Endothelial cell (in vitro differentiated cells): ENCODE measurements at regions not wholly inside any gene's neighbourhood (a gene's known extent, or its start where the extent isn't known, plus 50 kb on each side); places are given as distances from the start of the nearest gene placed in this dataset.

ENCODE experiments used
- DNase-seq: peaks from one replicate; pipeline ENCODE4 v3.0.0; 2021; ENCODE audit warnings: low spot score
- H3K27ac Mint-ChIP-seq: one replicate; pipeline ENCODE4 v1.8.0; 2021; ENCODE audit warnings: mixed read lengths, inconsistent platforms; ENCODE audit not compliant: unreplicated experiment
- H3K27me3 Mint-ChIP-seq: one replicate; pipeline ENCODE4 v1.8.0; 2021; ENCODE audit warnings: mild to moderate bottlenecking, moderate library complexity, mixed read lengths, inconsistent platforms; ENCODE audit not compliant: unreplicated experiment
- H3K36me3 Mint-ChIP-seq: one replicate; pipeline ENCODE4 v1.8.0; 2021; ENCODE audit warnings: mild to moderate bottlenecking, low read depth, mixed read lengths, inconsistent platforms; ENCODE audit not compliant: unreplicated experiment
- H3K4me1 Mint-ChIP-seq: one replicate; pipeline ENCODE4 v1.8.0; 2021; ENCODE audit warnings: mild to moderate bottlenecking, mixed read lengths, inconsistent platforms; ENCODE audit not compliant: unreplicated experiment
- H3K4me3 Mint-ChIP-seq: one replicate; pipeline ENCODE4 v1.8.0; 2021; ENCODE audit warnings: mild to moderate bottlenecking, mixed read lengths, inconsistent platforms; ENCODE audit not compliant: unreplicated experiment
- H3K9me3 Mint-ChIP-seq: one replicate; pipeline ENCODE4 v1.8.0; 2021; ENCODE audit warnings: mixed read lengths, inconsistent platforms; ENCODE audit not compliant: unreplicated experiment
- CTCF ChIP-seq: fragments of 200-600 bp; sonication (generic); IDR thresholded peaks from one replicate; pipeline ENCODE4 v1.5.0; 2021; ENCODE audit warnings: antibody characterized with exemption; ENCODE audit not compliant: unreplicated experiment

- no peaks in the 10 kb centered on the region for H3K9me3 Mint-ChIP-seq
- no peak for TF ChIP-seq CTCF
- no peaks in the 10 kb centered on the region for H3K36me3 Mint-ChIP-seq
- H3K4me1 Mint-ChIP-seq = no peaks in the 10 kb centered on the region
- DNase-seq = no peak
- H3K27me3 Mint-ChIP-seq = no peaks in the 10 kb centered on the region
- H3K27ac Mint-ChIP-seq = no peak overlapping the region
- H3K4me3 Mint-ChIP-seq = no peak overlapping the region
These were observed 691.3 kb downstream of the SORCS1 start for GRCh38 chr10:106473129-106473685.

- Mint-ChIP-seq H3K27me3 (no peaks in the 10 kb centered on the region), H3K4me1 (no peaks in the 10 kb centered on the region), H3K27ac (no peak overlapping the region), H3K9me3 (no peaks in the 10 kb centered on the region), H3K4me3 (no peak overlapping the region), H3K36me3 (no peaks in the 10 kb centered on the region)
- no peak for TF ChIP-seq CTCF
- DNase-seq = no peak
These were observed 697.0 kb downstream of the SORCS1 start for GRCh38 chr10:106467506-106467905.

- H3K4me3 Mint-ChIP-seq = no peak overlapping the region
- H3K27me3 Mint-ChIP-seq = no peaks in the 10 kb centered on the region
- no peaks in the 10 kb centered on the region for H3K36me3 Mint-ChIP-seq
- DNase-seq = no peak
- no peaks in the 10 kb centered on the region for H3K4me1 Mint-ChIP-seq
- H3K9me3 Mint-ChIP-seq = no peaks in the 10 kb centered on the region
- no peak for TF ChIP-seq CTCF
- no peak overlapping the region for H3K27ac Mint-ChIP-seq
These were observed 707.0 kb downstream of the SORCS1 start for GRCh38 chr10:106457522-106457921.

- no peak overlapping the region for H3K4me3 Mint-ChIP-seq
- no peaks in the 10 kb centered on the region for H3K36me3 Mint-ChIP-seq
- H3K27me3 Mint-ChIP-seq = no peaks in the 10 kb centered on the region
- no peak for DNase-seq
- no peaks in the 10 kb centered on the region for H3K9me3 Mint-ChIP-seq
- TF ChIP-seq CTCF = no peak
- H3K27ac Mint-ChIP-seq = no peak overlapping the region
- H3K4me1 Mint-ChIP-seq = no peaks in the 10 kb centered on the region
These were observed 710.3 kb downstream of the SORCS1 start for GRCh38 chr10:106454233-106454632.

GRCh38 chr10:106450966-106451365 is 713.5 kb downstream of the SORCS1 start:
- H3K27me3 Mint-ChIP-seq = no peaks in the 10 kb centered on the region
- no peak overlapping the region for H3K27ac Mint-ChIP-seq
- no peaks in the 10 kb centered on the region for H3K4me1 Mint-ChIP-seq
- no peak for DNase-seq
- no peaks in the 10 kb centered on the region for H3K9me3 Mint-ChIP-seq
- TF ChIP-seq CTCF = no peak
- no peak overlapping the region for H3K4me3 Mint-ChIP-seq
- no peaks in the 10 kb centered on the region for H3K36me3 Mint-ChIP-seq
